ENCODE measurements at regions not wholly inside any gene's neighbourhood (a gene's known extent, or its start where the extent isn't known, plus 50 kb on each side); places are given as distances from the start of the nearest gene placed in this dataset.
A peak's percentile ranks its signal among the peaks of the same experiment; 100 is the strongest.
"Not testable (repeated sequence)": the region's sequence is repeated elsewhere in the genome, so short reads cannot be mapped to it uniquely, and the experiment has no call there.

GRCh38 chr6:93858213-93858612, 438.9 kb upstream of the EPHA7 start:
- H3K27ac Mint-ChIP-seq = no peak overlapping the region
- no peak overlapping the region for H3K4me3 Mint-ChIP-seq
- no peaks in the 10 kb centered on the region for H3K27me3 Mint-ChIP-seq (ENCODE audit: low read depth)
- no peaks in the 10 kb centered on the region for H3K36me3 Mint-ChIP-seq
- no peak for DNase-seq (ENCODE audit: low spot score in 2 of 2, unreplicated experiment in 2 of 2)
- peaks cover 13% of the 10 kb centered on the region for H3K9me3 Mint-ChIP-seq
- TF ChIP-seq CTCF (IDR thresholded peaks at IDR 0.05; ENCODE audit: unreplicated experiment) = no peak
- H3K4me1 Mint-ChIP-seq = peaks cover 3% of the 10 kb centered on the region

- no peak for TF ChIP-seq CTCF (IDR thresholded peaks at IDR 0.05; ENCODE audit: unreplicated experiment)
- peak overlapping the region; percentile 53 for H3K27ac Mint-ChIP-seq
- no peak for DNase-seq (ENCODE audit: low spot score in 2 of 2, unreplicated experiment in 2 of 2)
- H3K36me3 Mint-ChIP-seq = no peaks in the 10 kb centered on the region
- H3K9me3 Mint-ChIP-seq = peaks cover 21% of the 10 kb centered on the region
- H3K27me3 Mint-ChIP-seq (ENCODE audit: low read depth) = no peaks in the 10 kb centered on the region
- H3K4me1 Mint-ChIP-seq = peaks cover 19% of the 10 kb centered on the region
- H3K4me3 Mint-ChIP-seq = no peak overlapping the region
Measured at GRCh38 chr6:93849857-93850256, 430.5 kb upstream of the EPHA7 start.

GRCh38 chr6:93848031-93848742, 428.8 kb upstream of the EPHA7 start:
- H3K4me3 Mint-ChIP-seq = no peak overlapping the region
- no peaks in the 10 kb centered on the region for H3K36me3 Mint-ChIP-seq
- peaks cover 14% of the 10 kb centered on the region for H3K9me3 Mint-ChIP-seq
- no peak for DNase-seq (ENCODE audit: low spot score in 2 of 2, unreplicated experiment in 2 of 2)
- H3K27me3 Mint-ChIP-seq (ENCODE audit: low read depth) = no peaks in the 10 kb centered on the region
- H3K4me1 Mint-ChIP-seq = peaks cover 19% of the 10 kb centered on the region
- no peak overlapping the region for H3K27ac Mint-ChIP-seq
- TF ChIP-seq CTCF (IDR thresholded peaks at IDR 0.05; ENCODE audit: unreplicated experiment) = no peak

GRCh38 chr6:93842178-93842577, 422.8 kb upstream of the EPHA7 start:
- Mint-ChIP-seq H3K36me3 (no peaks in the 10 kb centered on the region), H3K4me3 (no peak overlapping the region), H3K27me3 (ENCODE audit: low read depth) (no peaks in the 10 kb centered on the region), H3K9me3 (peaks cover 5% of the 10 kb centered on the region), H3K27ac (no peak overlapping the region), H3K4me1 (no peaks in the 10 kb centered on the region)
- no peak for TF ChIP-seq CTCF (IDR thresholded peaks at IDR 0.05; ENCODE audit: unreplicated experiment)
- DNase-seq (ENCODE audit: low spot score in 2 of 2, unreplicated experiment in 2 of 2) = no peak

- DNase-seq (ENCODE audit: low spot score in 2 of 2, unreplicated experiment in 2 of 2); H3K27ac Mint-ChIP-seq; H3K4me1 Mint-ChIP-seq; H3K36me3 Mint-ChIP-seq; H3K4me3 Mint-ChIP-seq: not testable (repeated sequence)
- peaks cover 18% of the 10 kb centered on the region for H3K9me3 Mint-ChIP-seq
- peaks cover 60% of the 10 kb centered on the region for H3K27me3 Mint-ChIP-seq (ENCODE audit: low read depth)
Measured at GRCh38 chr6:93835451-93836145, 416.2 kb upstream of the EPHA7 start.

GRCh38 chr6:93835026-93835425, 415.7 kb upstream of the EPHA7 start:
- Mint-ChIP-seq H3K9me3 (peaks cover 18% of the 10 kb centered on the region), H3K27me3 (ENCODE audit: low read depth) (peaks cover 60% of the 10 kb centered on the region)
- not testable (repeated sequence) for H3K36me3 Mint-ChIP-seq; DNase-seq (ENCODE audit: low spot score in 2 of 2, unreplicated experiment in 2 of 2); H3K4me1 Mint-ChIP-seq; H3K4me3 Mint-ChIP-seq; H3K27ac Mint-ChIP-seq

GRCh38 chr6:93833326-93833725, 414.0 kb upstream of the EPHA7 start:
- H3K4me1 Mint-ChIP-seq; H3K4me3 Mint-ChIP-seq; H3K27ac Mint-ChIP-seq; H3K36me3 Mint-ChIP-seq; DNase-seq (ENCODE audit: low spot score in 2 of 2, unreplicated experiment in 2 of 2): not testable (repeated sequence)
- Mint-ChIP-seq H3K27me3 (ENCODE audit: low read depth) (peaks cover 60% of the 10 kb centered on the region), H3K9me3 (peaks cover 18% of the 10 kb centered on the region)

- not testable (repeated sequence) for DNase-seq (ENCODE audit: low spot score in 2 of 2, unreplicated experiment in 2 of 2); H3K9me3 Mint-ChIP-seq; H3K27ac Mint-ChIP-seq; H3K4me1 Mint-ChIP-seq; H3K36me3 Mint-ChIP-seq; H3K4me3 Mint-ChIP-seq
- H3K27me3 Mint-ChIP-seq (ENCODE audit: low read depth) = peaks cover 40% of the 10 kb centered on the region
Measured at GRCh38 chr6:93829757-93830156, 410.4 kb upstream of the EPHA7 start.
